Esophagus muscularis mucosa (tissue), 4 donors: ENCODE measurements at regions not wholly inside any gene's neighbourhood (a gene's known extent, or its start where the extent isn't known, plus 50 kb on each side); places are given as distances from the start of the nearest gene placed in this dataset.

Experiments
- EP300 ChIP-seq: sonication (generic); formaldehyde crosslinking; IDR thresholded peaks from one replicate; pipeline ENCODE4 v1.6.1; 2017; ENCODE audit warnings: antibody characterized with exemption
- POLR2A ChIP-seq: fragments of 450-650 bp; IDR thresholded peaks from one replicate; pipeline ENCODE4 v1.6.1; 2017; ENCODE audit warnings: antibody characterized with exemption, moderate library complexity, mild to moderate bottlenecking, low read depth
- POLR2AphosphoS5 ChIP-seq, 2 donors: sonication (generic); formaldehyde crosslinking; IDR thresholded peaks; one replicate each; pipeline ENCODE4 v1.6.1; 2017; ENCODE audit warnings: antibody characterized with exemption in 2 of 2
- TF ChIP-seq, protein P1 (sequence below), 3 experiments: fragments of 200-600 bp in 2 of 3; fragments of 450-650 bp in 1 of 3; sonication (generic) in 2 of 3; IDR thresholded peaks; one replicate each; pipeline ENCODE4 v1.5.1; 2017 to 2019; ENCODE audit warnings: antibody characterized with exemption in 3 of 3, mild to moderate bottlenecking in 2 of 3, moderate library complexity in 1 of 3

DNA sequence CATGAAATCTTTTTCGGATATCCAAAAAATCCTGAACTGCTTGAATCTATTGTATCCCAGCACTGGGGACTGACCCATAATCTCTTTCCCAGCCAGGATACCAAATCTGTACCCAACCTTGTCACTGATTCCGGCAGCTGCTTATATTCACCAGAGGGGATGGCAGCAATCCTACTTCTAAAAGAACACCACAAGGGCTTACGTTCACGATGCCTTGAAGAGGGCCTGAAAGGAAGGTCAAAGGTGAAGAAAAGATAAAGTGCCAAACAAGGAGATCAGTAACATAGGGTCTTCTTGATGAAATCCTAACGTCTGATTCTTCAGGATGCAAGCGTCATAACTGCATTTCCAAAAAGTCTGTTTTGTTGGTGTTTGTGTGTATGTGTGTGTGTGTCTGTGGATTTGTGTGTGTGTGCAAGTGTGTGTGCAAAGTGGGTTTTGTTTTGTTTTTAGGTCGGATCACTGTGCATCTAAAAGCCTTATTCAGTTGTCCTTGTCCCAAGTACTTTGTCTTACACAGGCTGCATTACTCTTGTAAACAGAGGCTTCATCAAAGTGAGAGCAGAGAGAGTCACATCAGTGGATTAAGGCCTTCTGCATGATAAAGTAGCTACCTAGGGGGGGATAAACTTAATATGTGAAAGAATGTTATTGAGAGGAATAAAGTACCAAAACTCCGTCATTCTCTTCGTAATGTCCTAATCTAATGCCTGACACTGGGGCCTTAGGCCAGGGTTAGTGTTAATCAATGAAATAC, 179.3 kb downstream of the BARHL2 start:
- TF ChIP-seq EP300: no peak
- TF ChIP-seq, protein P1, sequence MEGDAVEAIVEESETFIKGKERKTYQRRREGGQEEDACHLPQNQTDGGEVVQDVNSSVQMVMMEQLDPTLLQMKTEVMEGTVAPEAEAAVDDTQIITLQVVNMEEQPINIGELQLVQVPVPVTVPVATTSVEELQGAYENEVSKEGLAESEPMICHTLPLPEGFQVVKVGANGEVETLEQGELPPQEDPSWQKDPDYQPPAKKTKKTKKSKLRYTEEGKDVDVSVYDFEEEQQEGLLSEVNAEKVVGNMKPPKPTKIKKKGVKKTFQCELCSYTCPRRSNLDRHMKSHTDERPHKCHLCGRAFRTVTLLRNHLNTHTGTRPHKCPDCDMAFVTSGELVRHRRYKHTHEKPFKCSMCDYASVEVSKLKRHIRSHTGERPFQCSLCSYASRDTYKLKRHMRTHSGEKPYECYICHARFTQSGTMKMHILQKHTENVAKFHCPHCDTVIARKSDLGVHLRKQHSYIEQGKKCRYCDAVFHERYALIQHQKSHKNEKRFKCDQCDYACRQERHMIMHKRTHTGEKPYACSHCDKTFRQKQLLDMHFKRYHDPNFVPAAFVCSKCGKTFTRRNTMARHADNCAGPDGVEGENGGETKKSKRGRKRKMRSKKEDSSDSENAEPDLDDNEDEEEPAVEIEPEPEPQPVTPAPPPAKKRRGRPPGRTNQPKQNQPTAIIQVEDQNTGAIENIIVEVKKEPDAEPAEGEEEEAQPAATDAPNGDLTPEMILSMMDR (IDR thresholded peaks at IDR 0.05): no peak
- no peak for TF ChIP-seq POLR2A
- TF ChIP-seq POLR2AphosphoS5 (IDR thresholded peaks at IDR 0.05): no peak
